Retinal pigment epithelial cell (primary cell): ENCODE measurements at regions not wholly inside any gene's neighbourhood (a gene's known extent, or its start where the extent isn't known, plus 50 kb on each side); places are given as distances from the start of the nearest gene placed in this dataset.

Experiments used
- DNase-seq: peaks from one replicate; pipeline ENCODE4 v3.0.0-alpha.2; 2010; ENCODE audit warnings: low read depth
- H3K4me3 ChIP-seq: 2 replicates; pipeline ENCODE4 v1.5.1; 2011; ENCODE audit warnings: mild to moderate bottlenecking, low read length, control low read depth, moderate library complexity
- TF ChIP-seq, protein P1 (sequence below): conservative IDR thresholded peaks from 2 replicates; pipeline ENCODE4 v1.5.1; 2011; ENCODE audit warnings: low read depth, low read length, control low read depth, inconsistent platforms

DNA sequence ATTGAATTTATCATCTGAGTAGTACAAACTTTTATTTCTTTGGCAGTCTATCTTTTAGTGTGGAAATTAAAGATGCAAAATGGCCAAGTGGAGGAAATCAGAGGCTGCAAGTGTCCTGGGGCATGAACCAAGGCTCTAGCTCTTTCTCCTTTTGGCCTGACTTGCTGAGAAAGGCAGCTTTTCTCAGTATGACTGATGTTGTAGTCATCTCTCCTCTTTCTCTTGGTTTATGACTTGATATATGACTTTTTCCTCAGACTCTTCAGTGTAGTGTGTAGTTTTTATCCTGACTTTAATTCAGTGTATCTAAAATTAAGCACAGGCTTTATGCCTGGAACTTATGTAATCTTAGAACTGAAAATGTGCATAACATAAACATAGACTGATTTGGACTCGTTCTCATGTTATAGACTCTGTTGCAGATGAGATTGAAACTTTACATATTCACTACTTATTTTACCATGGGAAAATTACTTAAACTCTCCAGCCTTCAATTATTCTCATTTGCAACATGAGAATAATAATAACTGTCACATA, 65.7 kb downstream of the SLITRK5 start:
- TF ChIP-seq, protein P1, sequence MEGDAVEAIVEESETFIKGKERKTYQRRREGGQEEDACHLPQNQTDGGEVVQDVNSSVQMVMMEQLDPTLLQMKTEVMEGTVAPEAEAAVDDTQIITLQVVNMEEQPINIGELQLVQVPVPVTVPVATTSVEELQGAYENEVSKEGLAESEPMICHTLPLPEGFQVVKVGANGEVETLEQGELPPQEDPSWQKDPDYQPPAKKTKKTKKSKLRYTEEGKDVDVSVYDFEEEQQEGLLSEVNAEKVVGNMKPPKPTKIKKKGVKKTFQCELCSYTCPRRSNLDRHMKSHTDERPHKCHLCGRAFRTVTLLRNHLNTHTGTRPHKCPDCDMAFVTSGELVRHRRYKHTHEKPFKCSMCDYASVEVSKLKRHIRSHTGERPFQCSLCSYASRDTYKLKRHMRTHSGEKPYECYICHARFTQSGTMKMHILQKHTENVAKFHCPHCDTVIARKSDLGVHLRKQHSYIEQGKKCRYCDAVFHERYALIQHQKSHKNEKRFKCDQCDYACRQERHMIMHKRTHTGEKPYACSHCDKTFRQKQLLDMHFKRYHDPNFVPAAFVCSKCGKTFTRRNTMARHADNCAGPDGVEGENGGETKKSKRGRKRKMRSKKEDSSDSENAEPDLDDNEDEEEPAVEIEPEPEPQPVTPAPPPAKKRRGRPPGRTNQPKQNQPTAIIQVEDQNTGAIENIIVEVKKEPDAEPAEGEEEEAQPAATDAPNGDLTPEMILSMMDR = no peak
- no peak overlapping the region for H3K4me3 ChIP-seq
- no peak for DNase-seq

DNA sequence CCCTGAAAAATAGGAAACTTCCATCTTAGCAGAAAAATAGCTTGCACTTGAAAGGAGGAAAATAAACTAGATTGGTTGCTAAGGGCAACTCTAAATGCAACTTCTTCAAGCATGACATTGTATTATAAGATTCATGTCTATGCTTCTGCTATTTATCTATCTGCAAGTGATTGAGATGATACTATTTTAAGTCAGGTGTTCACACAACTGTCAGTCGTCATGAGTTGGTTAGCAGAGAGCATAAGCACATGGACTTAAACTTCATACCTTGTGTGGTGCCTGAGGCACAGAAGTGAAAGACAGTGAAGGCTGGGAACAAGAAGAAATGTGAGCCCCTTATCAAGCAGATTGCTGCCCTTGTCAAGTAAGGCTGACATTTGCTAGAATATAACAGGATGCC, 82.9 kb downstream of the SLITRK5 start:
- DNase-seq = no peak
- no peak overlapping the region for H3K4me3 ChIP-seq
- TF ChIP-seq, protein P1 = no peak

DNA sequence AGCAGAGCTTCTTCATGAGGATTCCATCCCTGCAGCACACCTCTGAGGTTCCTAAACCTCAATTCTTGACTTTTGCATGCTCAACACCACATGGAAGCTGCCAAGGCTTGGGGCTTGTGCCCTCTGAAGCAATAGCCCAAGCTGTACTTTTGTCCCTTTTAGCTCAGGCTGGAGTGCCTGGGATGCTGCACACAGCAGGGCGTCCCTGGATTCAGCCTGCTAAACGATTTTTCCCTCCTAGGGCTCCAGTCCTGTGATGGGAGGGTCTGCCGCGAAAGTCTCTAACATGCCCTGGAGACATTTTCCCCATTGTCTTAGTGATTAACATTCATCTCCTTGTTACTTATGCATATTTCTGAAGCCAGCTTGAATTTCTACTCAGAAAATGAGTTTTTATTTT, 98.3 kb downstream of the SLITRK5 start:
- TF ChIP-seq, protein P1 = no peak
- H3K4me3 ChIP-seq = no peak overlapping the region
- DNase-seq = no peak

DNA sequence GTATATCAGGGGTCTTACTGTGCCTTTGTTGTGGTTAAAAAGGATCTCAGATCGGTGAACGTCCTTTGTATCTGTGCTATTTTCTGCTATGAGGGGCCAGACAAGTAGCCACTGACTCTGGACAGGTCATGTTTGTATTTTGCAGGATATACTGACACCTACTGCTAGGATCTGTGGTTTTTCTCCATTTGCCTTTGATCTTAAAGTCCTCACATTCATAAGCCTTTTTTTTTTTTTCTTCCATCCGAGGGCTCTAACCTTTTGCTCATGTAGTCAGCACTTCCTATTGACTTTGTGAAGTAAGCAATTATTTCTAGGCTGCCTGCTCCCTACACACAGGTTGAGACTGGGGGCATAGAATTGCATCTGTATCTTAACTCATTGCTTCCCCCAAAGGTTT, 106.2 kb downstream of the SLITRK5 start:
- TF ChIP-seq, protein P1 = peak; percentile 14
- no peak for DNase-seq
- no peak overlapping the region for H3K4me3 ChIP-seq

GRCh38 chr13:87778128-87778527, 107.0 kb downstream of the SLITRK5 start:
- H3K4me3 ChIP-seq = no peak overlapping the region
- DNase-seq = no peak
- TF ChIP-seq, protein P1 = no peak

GRCh38 chr13:87779426-87779825, 108.3 kb downstream of the SLITRK5 start:
- no peak for DNase-seq
- TF ChIP-seq, protein P1 = no peak
- H3K4me3 ChIP-seq = no peak overlapping the region

DNA sequence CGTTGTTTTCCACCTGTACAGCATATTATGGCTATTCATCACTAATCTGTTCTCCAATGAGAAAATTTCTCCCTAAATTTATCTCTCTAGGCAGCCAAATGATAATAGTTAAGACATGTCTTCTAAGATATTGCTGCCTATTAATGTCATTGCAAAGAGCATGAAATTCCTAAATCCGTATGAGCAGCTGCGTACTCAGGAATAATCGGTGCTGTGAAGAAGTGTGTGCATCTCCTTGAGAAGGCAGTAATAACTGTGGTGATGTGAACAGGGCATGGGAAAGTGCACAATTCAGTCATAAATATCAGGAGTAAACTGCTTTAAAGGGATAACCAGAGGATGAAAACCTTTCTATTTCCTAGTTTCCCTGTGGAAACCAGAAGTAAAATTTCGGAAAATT, 112.2 kb downstream of the SLITRK5 start:
- no peak overlapping the region for H3K4me3 ChIP-seq
- no peak for DNase-seq
- TF ChIP-seq, protein P1 = no peak
